ENCODE measurements at regions not wholly inside any gene's neighbourhood (a gene's known extent, or its start where the extent isn't known, plus 50 kb on each side); places are given as distances from the start of the nearest gene placed in this dataset.
"Not testable (repeated sequence)": the region's sequence is repeated elsewhere in the genome, so short reads cannot be mapped to it uniquely, and the experiment has no call there.

- CTCF ChIA-PET, H3K4me3 Mint-ChIP-seq: not testable (repeated sequence)
These were observed 970.0 kb upstream of the DEFB115 start for GRCh38 chr20:30287459-30287858.

GRCh38 chr20:30288346-30288745, 969.1 kb upstream of the DEFB115 start:
- H3K9me3 Mint-ChIP-seq, result peaks cover 13% of the 10 kb centered on the region
- CTCF ChIA-PET, result no interaction called here
- H3K4me1 Mint-ChIP-seq, result peaks cover 42% of the 10 kb centered on the region
- peaks cover under 1% of the 10 kb centered on the region for H3K27me3 Mint-ChIP-seq
- peaks cover 2% of the 10 kb centered on the region for H3K36me3 Mint-ChIP-seq
- H3K27ac Mint-ChIP-seq, result no peak overlapping the region
- no peak for DNase-seq
- no peak overlapping the region for H3K4me3 Mint-ChIP-seq

More at GRCh38 chr20:30287459-30287858, 970.0 kb upstream of the DEFB115 start:
- H3K27ac Mint-ChIP-seq, DNase-seq, H3K27me3 Mint-ChIP-seq, H3K36me3 Mint-ChIP-seq: not testable (repeated sequence)
- Mint-ChIP-seq H3K9me3 (peaks cover 15% of the 10 kb centered on the region), H3K4me1 (peaks cover 51% of the 10 kb centered on the region)

DNA sequence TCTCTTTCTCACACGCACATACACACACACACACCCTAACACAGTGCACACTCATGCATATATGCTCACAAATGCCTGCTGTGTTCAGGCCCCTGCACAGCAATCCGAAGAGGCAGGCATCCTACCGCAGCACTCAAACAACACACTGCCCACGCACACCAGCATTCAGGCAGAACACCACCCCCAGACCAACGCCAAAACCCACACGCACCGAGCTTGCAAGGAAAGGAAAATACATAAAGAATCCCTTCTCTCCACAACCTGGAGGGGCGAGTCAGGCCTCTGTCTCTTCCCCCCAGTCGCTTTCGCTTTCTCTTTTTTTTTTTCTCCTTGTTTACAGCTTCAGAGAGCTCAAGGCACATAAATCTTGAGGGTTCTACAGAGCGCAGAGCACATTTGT, 968.4 kb upstream of the DEFB115 start:
- H3K36me3 Mint-ChIP-seq, H3K27me3 Mint-ChIP-seq, CTCF ChIA-PET: not testable (repeated sequence)
- DNase-seq, result peak; percentile 36
- peaks cover 38% of the 10 kb centered on the region for H3K4me1 Mint-ChIP-seq
- peak overlapping the region; percentile 68 for H3K4me3 Mint-ChIP-seq
- H3K9me3 Mint-ChIP-seq, result peaks cover 13% of the 10 kb centered on the region
- peak overlapping the region; percentile 86 for H3K27ac Mint-ChIP-seq

GRCh38 chr20:30289711-30290141, 967.7 kb upstream of the DEFB115 start:
- Mint-ChIP-seq H3K4me3 (peak overlapping the region; percentile 68), H3K27ac (peak overlapping the region; percentile 86), H3K4me1 (peaks cover 33% of the 10 kb centered on the region), H3K9me3 (peaks cover 11% of the 10 kb centered on the region)
- H3K36me3 Mint-ChIP-seq, H3K27me3 Mint-ChIP-seq, CTCF ChIA-PET: not testable (repeated sequence)
- DNase-seq, result peak; percentile 47

- peak overlapping the region; percentile 68 for H3K4me3 Mint-ChIP-seq
- peak; percentile 56 for DNase-seq
- peaks cover 14% of the 10 kb centered on the region for H3K27me3 Mint-ChIP-seq
- H3K9me3 Mint-ChIP-seq, CTCF ChIA-PET, H3K36me3 Mint-ChIP-seq: not testable (repeated sequence)
- H3K27ac Mint-ChIP-seq, result peak overlapping the region; percentile 86
- peaks cover 29% of the 10 kb centered on the region for H3K4me1 Mint-ChIP-seq
These were observed 967.0 kb upstream of the DEFB115 start for GRCh38 chr20:30290361-30291063.

GRCh38 chr20:30291064-30291379, 966.4 kb upstream of the DEFB115 start:
- Mint-ChIP-seq H3K27ac (peak overlapping the region; percentile 69), H3K4me3 (peak overlapping the region; percentile 57), H3K4me1 (peaks cover 26% of the 10 kb centered on the region), H3K27me3 (peaks cover 14% of the 10 kb centered on the region)
- H3K9me3 Mint-ChIP-seq, H3K36me3 Mint-ChIP-seq, DNase-seq, CTCF ChIA-PET: not testable (repeated sequence)

GRCh38 chr20:30291686-30292085, 965.8 kb upstream of the DEFB115 start:
- H3K4me1 Mint-ChIP-seq, result peaks cover 26% of the 10 kb centered on the region
- H3K9me3 Mint-ChIP-seq, H3K4me3 Mint-ChIP-seq, H3K27ac Mint-ChIP-seq, CTCF ChIA-PET, H3K36me3 Mint-ChIP-seq, DNase-seq: not testable (repeated sequence)
- peaks cover 14% of the 10 kb centered on the region for H3K27me3 Mint-ChIP-seq

GRCh38 chr20:30295396-30295795, 962.1 kb upstream of the DEFB115 start:
- DNase-seq, H3K36me3 Mint-ChIP-seq, H3K4me3 Mint-ChIP-seq, CTCF ChIA-PET, H3K27ac Mint-ChIP-seq, H3K9me3 Mint-ChIP-seq: not testable (repeated sequence)
- H3K27me3 Mint-ChIP-seq, result peaks cover 25% of the 10 kb centered on the region
- peaks cover 12% of the 10 kb centered on the region for H3K4me1 Mint-ChIP-seq

GRCh38 chr20:30295967-30296366, 961.5 kb upstream of the DEFB115 start:
- peaks cover 30% of the 10 kb centered on the region for H3K27me3 Mint-ChIP-seq
- H3K27ac Mint-ChIP-seq, H3K4me3 Mint-ChIP-seq, H3K36me3 Mint-ChIP-seq, DNase-seq, CTCF ChIA-PET, H3K9me3 Mint-ChIP-seq, H3K4me1 Mint-ChIP-seq: not testable (repeated sequence)

DNA sequence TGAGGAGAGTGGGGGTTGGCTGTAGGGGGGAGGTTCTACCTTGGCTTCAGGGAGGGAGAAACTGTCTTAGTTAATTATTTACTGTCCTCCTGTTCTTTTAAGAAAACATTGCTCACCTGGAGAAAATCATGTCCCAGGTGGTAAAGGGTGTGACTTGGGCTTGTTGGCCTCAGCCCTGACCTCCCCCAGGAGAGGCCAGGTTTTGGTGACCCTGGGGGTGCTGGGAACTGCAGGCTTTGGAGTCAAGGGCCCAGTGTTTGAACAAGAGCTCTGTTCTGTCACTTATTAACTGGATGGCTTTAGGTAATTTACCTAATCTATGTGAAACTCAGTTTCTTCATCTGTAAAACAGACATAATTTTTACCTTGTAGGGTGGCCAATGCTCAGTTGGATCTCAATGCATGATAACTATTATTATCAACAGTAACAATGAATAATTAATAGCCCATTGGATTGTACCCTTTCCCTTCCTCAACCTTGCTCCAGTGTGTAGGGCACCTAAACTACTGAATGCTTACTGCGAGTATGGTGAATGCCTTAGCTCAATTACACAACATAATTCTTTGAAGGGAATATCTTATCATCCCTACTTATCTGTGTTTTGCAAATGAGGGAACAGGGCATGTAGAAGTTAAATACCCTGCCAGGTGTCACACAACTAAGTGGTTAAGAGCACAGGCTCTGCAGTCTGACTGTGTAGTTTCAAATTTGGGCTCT, 959.4 kb upstream of the DEFB115 start:
- H3K4me3 Mint-ChIP-seq, H3K27ac Mint-ChIP-seq, H3K9me3 Mint-ChIP-seq, DNase-seq, CTCF ChIA-PET, H3K36me3 Mint-ChIP-seq: not testable (repeated sequence)
- peaks cover 17% of the 10 kb centered on the region for H3K4me1 Mint-ChIP-seq
- H3K27me3 Mint-ChIP-seq, result peaks cover 38% of the 10 kb centered on the region

- DNase-seq, H3K36me3 Mint-ChIP-seq, H3K27ac Mint-ChIP-seq, H3K4me3 Mint-ChIP-seq, H3K9me3 Mint-ChIP-seq, CTCF ChIA-PET: not testable (repeated sequence)
- Mint-ChIP-seq H3K27me3 (peaks cover 27% of the 10 kb centered on the region), H3K4me1 (peaks cover 17% of the 10 kb centered on the region)
These were observed 957.2 kb upstream of the DEFB115 start for GRCh38 chr20:30300220-30300642.

GRCh38 chr20:30302786-30303185, 954.7 kb upstream of the DEFB115 start:
- Mint-ChIP-seq H3K4me1 (peaks cover 17% of the 10 kb centered on the region), H3K27ac (peak overlapping the region; percentile 33), H3K27me3 (peaks cover 24% of the 10 kb centered on the region)
- CTCF ChIA-PET, DNase-seq, H3K9me3 Mint-ChIP-seq, H3K4me3 Mint-ChIP-seq, H3K36me3 Mint-ChIP-seq: not testable (repeated sequence)

DNA sequence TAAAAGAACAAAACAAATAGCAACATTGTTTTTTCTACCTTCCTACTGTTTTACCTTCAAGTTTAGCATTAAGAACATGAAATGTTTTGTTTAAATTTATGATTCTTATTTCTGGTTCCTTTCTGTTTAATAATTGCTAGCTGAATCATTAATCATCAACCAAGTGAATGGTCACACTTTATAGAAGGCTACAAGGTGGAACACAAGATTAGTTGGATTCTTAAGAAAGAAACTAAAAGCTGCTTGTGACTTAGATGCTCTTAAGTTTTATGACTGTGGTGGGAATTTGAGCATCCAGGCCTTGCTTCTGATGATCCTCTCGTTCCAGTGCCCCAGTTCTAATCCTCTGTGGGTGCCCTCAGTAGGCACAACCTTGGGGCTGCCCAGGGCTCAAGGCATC, 947.5 kb upstream of the DEFB115 start:
- not testable (repeated sequence) for H3K4me1 Mint-ChIP-seq, H3K4me3 Mint-ChIP-seq

DNA sequence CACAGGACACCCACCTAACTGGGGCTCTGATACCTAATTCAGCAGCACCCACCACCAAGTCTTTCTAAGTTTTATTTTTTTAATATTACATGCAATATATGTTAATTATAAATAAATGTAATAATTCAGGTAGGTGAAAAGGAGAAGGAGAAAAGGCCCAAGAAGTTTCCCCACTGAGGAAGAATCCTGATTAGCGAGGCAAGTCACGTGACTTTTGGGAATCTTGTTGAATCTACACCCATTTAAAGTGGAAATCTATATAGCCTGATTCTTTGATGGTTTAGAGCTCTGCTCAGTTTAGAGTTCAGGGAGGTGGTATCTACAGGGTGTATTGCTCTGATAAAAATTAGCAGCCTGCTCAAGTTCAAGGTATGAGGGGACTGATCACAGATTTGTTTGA, 947.1 kb upstream of the DEFB115 start:
- CTCF ChIA-PET, H3K4me1 Mint-ChIP-seq, H3K9me3 Mint-ChIP-seq, H3K27ac Mint-ChIP-seq, H3K27me3 Mint-ChIP-seq, H3K36me3 Mint-ChIP-seq, DNase-seq, H3K4me3 Mint-ChIP-seq: not testable (repeated sequence)

More for the DNA sequence above, 947.5 kb upstream of the DEFB115 start:
- H3K9me3 Mint-ChIP-seq, CTCF ChIA-PET, H3K27me3 Mint-ChIP-seq, H3K36me3 Mint-ChIP-seq, H3K27ac Mint-ChIP-seq, DNase-seq: not testable (repeated sequence)

DNA sequence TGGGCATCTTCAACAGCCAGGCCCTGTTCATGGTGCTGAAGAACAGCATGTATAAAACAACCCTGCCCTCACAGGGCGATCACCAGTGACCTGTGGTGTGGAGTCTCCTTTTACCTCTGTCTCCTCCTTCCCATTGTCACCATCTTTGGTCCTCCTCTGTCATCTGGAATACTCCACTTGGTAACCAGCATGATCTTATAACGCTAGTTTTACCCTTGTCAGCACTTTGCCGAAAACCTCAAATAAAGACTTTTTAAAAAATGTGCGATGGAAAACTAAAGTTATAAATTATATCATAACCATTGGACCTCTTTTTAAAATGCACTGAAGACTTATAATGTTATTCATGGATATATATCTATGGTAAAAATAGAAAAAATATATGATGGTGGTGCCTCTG, 945.2 kb upstream of the DEFB115 start:
- CTCF ChIA-PET, H3K9me3 Mint-ChIP-seq, H3K4me3 Mint-ChIP-seq, DNase-seq, H3K4me1 Mint-ChIP-seq, H3K36me3 Mint-ChIP-seq, H3K27ac Mint-ChIP-seq: not testable (repeated sequence)
- H3K27me3 Mint-ChIP-seq, result peaks cover 19% of the 10 kb centered on the region
